HG03066 (cell line): ENCODE measurements at regions not wholly inside any gene's neighbourhood (a gene's known extent, or its start where the extent isn't known, plus 50 kb on each side); places are given as distances from the start of the nearest gene placed in this dataset.
"Not testable (repeated sequence)": the region's sequence is repeated elsewhere in the genome, so short reads cannot be mapped to it uniquely, and the experiment has no call there.

Source experiments
- ATAC-seq: cut with Tn5 transposase; IDR thresholded peaks from one replicate; pipeline ENCODE4 v1.9.1; 2021; ENCODE audit warnings: low read depth; ENCODE audit not compliant: unreplicated experiment

DNA sequence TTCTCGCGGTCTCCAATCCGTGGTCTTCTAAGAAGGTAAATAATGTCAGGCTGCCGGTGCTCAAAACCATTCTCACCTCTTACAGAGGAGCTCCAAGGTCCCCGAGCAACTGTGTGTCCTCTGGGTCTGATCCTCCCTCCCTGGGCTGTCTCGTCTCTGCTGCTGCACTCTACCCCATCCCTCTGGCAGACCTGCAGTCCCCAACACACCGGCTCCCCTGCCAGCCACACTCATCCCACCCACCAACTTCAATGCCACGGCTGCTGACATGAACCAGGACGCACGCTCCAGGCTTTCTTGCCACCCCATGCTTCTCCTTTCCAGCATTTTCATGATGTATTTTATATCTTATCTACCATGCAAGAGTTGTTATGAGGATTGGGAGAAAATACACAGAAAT is 559.5 kb upstream of the SALL3 start:
- no peak for ATAC-seq

DNA sequence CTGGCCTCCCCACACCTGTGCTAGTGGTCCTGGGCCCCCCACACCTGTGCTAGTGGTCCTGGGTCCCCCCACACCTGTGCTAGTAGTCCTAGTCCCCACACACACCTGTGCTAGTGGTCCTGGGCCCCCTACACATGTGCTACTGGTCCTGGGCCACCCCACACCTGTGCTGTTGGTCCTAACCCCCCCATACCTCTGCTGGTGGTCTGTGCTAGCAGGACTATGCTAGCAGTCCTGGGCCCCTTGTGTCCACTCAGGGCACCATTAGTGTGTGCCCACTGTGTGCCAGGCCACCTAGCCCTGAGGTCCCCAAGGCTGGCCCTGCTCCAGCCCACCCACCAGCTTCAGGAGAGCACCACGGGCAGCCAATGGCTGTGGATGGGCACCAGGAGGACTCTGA is 558.2 kb upstream of the SALL3 start:
- no peak for ATAC-seq

DNA sequence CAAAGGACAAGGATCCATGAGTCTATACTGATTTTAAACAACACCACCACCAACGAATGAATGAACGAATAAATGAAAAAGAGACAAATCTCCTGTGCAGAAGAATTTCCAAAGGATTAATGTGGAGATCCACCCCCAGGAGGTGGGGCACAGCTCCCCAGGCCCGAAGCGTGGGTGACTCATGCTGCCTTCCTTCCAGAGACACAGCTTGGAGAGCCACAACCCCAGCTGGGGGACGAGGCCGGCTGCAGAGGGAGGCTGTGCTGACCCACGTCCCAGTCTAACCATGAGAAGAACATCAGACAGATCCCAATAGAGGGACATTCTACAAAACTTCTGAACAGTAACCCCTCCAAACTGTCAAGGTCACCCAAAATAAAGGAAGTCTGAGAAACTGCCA is 557.3 kb upstream of the SALL3 start:
- ATAC-seq, result no peak

DNA sequence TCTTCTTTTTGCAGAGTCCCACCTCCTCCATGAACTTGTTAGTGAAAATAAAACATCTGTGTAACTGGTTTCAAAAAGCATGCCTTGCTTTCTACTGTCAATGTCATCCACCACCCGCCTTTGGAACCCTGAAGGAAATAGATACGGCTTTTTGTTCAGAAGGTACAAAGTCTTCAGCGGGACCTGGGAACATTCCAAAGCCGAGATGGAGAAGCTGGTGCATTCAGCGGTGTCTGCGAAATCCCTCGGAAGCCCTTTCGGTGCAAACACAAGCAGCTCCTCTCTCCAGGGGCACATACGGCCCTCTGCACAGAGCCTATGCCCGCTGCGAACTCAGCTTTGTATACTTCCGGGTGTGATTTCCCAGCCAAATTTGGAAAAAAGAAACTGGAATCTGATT is 555.8 kb upstream of the SALL3 start:
- no peak for ATAC-seq

DNA sequence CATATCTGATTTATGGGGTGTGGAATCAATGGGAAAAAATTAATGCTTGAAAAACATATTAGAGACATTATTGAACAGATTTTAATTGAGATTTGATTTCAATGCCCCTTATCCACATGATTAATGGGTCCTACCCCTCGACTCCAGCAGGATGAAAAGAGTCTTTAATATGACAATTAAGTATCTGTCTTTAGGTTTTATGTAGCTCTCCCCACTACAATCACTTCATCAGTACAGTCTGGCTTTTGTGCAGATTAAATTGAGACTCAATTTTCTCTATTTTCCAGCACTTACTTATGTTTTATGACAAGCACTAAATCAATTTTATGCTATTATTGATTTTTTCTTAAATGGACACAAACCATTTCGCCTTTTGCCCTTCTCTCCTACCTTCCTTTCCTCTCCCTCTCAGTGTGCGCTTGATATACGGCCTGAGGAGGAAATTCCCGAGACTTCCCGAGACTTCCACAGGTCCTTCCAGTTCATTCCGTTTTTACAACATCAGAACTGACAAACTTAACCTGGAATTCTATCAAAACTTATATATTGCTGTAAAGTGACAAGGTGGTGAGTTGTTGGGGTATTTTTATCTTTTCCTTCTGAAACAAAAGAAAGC is 555.1 kb upstream of the SALL3 start:
- no peak for ATAC-seq

DNA sequence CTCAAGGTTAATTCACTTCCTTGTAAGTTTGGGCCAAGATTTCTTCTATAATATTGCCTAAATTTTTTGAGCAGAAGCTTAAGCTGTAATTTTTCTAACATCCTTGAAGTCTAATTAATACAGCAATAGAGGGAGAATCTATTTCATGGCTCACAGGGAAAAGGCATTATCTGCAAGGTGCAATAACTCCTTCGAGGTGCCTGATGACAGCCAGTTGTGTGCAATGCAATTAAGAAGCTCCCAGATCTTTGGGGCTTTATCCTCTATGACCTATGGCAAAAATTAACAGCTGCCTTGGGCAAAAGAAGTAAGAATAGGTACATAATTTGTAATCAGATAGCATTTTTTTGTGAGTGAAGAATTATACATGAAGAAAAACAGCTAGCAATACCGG is 554.6 kb upstream of the SALL3 start:
- no peak for ATAC-seq

DNA sequence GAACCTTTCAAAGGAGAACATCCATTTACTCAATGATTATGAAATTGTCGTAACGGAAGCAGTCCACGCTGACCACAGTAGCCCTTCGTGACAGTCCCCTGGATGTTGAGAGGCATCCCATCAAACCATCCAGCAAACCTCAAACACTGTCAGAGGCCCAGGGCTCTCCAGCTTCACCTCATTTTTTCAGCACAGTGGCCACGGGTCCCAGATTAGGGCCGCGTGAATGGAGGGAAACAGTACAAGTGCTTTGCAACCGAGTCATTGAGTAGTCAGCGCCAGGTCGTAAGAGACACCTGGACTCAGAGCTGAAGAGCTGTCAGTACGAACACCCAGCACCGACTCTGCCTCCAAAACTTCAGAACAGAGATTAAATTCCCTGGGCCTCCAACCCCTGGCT is 552.5 kb upstream of the SALL3 start:
- no peak for ATAC-seq

DNA sequence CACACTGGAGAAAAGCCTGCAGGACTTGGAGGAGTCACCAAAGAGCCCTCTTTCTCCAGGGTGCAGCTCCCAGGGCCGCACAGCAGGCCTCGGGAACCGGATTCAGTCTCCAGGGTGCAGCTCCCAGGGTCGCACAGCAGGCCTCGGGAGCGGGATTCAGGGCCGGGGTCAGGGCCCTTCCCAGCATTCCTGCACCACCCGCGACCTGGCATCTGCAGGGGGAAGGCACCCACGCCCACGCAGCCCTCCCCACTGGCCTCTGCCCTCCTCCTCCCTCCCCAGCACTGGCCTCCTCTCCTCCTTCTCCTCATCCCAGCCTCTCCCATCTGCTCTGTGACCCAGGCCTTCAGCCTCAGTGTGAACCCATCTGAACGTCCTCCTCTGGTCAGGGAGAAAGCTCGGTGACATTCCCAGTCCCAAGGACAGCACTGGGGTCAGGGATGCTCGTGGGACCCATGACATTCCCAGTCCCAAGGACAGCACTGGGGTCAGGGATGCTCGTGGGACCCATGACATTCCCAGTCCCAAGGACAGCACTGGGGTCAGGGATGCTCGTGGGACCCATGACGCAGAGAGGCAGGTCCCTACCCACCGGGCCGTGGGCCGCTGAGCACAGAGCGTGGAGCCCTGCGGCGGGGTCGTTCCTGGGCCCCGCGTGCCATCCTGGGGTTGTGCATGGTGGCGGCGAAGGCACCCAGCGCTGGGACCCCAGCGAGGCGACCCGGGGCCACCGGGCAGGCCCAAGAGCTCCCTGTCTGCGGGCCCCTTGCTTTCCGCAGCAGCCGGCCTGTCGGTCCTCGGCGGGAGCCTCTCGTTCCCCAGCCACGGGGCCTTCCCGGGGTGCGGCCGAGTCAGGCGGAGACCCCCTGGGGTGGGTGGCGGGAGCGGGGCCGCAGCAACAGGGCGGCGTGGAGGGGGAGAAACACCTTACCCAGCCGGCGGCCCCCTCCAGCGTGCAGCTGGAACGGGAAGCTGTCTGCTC is 550.2 kb upstream of the SALL3 start:
- ATAC-seq, result no peak

DNA sequence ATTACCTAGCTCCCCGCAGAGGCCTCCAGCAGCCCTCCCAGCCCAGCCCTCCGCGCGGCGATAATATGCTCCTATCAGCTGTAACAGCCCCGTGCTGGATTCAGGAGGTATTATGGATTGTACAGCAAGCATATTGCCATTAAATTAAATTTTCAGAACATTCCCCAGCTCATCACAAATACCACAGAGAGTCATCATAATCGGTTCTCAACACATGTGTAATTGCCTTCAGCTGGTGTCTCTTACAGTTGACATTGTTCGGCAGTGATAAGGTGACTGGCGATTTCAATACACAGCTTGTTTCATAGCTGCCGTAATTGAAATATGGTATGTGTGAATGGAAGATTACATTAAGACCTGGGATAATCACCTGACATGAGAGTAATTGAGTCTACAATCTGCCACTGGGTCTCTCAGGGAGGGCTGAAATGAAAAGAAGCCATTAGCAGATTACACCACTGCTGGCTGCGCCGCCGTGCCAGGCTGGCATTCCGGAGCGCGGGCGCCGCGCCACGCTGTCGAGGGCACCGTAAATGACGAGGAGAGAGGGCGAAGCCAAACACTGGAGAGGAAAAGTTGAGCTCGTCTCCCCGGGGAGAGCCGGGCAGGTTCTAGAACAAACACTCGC is 549.4 kb upstream of the SALL3 start:
- no peak for ATAC-seq

DNA sequence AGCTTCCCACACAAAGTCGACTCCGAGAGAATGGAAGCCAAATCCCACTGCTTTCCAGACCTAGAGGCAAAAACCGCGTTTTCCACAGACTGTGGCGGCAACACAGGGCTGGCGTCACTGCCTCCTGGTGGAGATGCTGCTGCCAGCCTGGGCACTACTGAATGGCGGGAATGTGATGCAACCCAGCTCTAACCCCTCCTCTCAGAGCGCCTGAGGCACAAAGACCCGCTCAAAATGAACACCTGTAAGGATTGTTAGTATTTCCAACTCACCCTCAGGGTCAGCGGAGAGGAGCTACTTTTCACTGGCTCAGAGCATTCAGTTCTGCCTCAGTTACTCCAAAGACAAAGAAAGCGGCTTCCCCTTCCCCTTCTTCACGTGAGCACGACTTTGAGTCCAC is 548.0 kb upstream of the SALL3 start:
- ATAC-seq, result no peak

DNA sequence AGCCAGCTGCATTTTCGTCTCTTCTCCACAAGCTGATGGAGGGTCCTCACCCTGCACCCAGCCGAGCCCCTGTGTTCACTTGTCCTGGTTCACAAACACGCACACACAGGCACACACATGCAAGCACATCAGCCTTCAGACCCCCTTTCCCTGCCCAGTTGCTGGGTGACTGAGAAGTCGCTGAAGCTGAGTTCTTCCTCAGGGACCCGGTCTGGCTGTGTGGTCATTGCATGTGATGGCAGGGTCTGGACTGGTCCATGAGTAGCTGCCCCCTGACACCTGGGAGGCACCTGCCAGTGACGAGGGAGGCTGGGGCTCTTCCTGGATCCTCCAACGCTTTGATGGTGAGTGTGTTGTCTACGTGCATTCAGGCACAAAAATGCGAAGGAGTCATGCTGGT is 546.1 kb upstream of the SALL3 start:
- ATAC-seq, result no peak

DNA sequence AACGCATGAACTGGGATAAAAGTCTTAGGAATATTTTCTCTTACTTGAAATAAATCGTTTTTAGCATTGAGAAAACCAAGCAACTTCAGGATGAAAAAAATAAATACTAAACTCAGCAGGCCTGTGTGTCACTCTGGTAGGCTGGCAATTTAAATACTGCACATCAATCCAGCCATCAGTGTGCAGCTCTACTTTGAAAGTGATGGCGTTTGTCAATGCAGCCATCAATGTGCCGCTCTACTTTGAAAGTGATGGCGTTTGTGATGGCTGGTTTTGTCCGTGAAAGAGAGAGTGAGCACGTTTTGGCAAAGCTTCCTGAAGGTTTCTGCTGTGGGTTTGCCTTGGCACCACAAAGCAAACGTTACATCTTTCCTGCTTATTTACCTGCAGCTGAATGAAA is 543.5 kb upstream of the SALL3 start:
- ATAC-seq, result no peak

DNA sequence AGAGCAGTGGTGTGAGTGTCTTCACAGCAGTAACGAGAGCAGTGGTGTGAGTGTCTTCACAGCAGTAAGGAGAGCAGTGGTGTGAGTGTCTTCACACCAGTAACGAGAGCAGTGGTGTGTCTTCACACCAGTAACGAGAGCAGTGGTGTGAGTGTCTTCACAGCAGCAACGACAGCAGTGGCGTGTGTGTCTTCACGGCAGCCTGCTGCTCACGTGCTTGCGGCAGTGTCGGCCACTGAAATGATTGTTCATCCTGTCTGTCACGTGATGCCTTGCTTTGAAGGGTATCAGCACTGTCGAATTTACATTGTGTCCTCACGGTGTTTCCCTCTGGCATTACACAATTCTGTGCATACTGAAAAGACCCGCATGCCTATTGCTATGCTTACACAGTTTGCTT is 541.4 kb upstream of the SALL3 start:
- not testable (repeated sequence) for ATAC-seq

DNA sequence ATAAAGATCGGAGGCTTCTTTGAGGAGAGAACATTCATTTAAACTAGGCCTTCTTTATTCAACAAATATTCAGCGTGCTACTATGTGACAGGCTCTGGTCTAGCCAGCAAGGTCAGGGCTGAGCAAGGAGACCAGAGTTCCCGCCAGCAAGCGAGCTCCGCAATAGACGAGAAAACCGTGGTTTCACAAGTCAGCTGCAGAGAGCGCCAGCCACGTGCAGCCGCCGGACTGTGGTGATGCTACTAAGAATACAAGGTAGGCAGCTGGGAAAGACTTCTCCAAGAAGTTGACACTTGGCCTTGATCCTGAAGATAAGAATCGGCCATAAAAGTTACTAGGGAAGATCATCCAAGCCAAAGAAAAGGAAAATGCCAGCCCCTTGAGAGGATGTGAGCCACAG is 533.7 kb upstream of the SALL3 start:
- no peak for ATAC-seq

DNA sequence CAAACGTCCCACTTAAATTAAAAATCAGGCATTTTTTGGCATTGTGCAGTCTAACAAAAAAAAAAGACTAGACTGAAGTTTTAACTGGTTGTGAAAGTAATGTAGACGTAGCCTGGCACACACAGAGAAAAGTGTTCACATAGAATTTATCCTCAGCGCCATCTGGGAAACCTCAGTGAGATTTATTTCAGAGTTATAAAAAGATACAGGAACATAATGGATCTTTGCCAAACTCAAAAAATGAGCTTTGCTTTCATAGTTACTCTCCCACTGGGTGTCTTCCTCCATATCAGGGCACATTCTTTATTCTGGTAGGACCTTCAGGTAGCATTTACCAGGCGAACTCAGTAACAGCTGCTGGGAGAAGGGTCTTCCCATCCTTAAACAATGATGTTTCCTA is 532.4 kb upstream of the SALL3 start:
- ATAC-seq, result no peak

DNA sequence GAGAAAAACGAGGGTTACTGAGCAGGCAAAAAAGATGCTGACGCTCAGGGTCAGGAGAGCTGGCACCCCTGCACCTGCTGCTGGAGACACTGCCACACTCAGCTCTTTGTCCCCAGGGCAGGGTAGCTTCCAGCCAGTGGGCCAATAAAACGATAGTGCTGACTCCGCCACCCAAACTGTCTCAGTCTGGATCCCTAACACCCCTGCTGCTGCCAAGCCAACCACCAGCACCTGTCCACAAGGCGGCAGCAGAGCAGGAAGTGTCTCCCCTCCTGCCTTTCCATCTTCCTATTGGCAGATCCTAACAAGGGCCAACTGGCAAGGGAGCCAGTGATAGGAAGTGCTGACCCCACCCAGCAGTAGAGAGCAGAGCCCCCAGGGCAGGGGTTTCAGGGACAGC is 531.5 kb upstream of the SALL3 start:
- no peak for ATAC-seq

DNA sequence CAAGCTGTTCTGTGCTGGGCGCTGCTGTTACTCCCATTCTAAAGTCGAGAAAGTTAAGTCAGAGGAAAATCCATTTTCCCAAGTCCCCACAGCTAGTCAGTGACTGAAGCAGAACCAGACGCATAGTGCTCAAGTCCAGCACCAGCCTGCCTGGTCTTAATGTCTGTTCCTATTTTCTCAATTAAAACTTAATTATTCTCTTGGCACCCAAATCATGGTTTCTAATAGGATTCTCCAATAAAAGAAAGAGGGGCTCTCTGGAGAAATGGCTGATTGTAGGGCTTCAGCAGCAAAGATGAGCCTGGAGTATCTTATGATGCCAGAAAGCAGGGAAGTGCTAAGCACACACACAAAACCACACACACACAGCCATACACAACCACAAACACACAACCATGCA is 531.0 kb upstream of the SALL3 start:
- ATAC-seq, result no peak

DNA sequence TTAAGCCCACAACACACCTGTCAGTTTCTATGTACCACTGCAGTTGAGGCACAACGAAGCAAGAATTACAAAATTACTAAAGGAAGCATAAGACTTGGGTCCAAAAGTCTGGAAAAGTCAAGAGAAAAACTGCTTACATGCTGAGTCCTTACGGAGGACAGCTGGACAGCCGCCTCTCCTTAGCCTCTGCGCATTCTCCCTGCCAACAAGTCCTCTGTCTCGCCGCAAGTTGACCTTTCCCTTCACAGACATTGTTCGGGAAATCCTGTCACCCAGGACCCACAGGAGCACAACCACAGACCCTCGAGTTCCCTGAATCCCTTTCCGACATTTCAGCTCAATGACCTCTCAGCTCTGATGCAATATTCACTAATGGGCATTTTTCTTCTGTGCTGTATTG is 525.4 kb upstream of the SALL3 start:
- ATAC-seq, result no peak

DNA sequence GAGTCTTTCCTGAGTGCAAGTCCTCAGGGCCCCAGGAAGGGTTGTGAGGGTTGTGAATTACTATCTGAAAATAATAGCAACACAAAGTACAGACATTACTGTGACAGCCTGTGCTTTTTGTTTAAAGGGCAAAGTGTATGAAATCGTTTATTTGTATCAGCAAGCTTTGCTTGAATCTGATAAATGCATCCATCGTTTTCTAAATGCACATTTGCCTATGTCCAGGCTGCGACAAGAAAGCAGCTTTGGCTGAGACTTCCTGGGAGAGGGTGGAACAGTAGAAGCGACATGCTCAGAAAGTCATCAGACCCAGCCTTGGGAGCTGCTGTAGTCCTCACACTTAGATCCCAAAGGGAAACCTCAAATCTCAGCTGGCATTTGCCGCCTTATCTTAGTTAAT is 524.2 kb upstream of the SALL3 start:
- ATAC-seq, result no peak

DNA sequence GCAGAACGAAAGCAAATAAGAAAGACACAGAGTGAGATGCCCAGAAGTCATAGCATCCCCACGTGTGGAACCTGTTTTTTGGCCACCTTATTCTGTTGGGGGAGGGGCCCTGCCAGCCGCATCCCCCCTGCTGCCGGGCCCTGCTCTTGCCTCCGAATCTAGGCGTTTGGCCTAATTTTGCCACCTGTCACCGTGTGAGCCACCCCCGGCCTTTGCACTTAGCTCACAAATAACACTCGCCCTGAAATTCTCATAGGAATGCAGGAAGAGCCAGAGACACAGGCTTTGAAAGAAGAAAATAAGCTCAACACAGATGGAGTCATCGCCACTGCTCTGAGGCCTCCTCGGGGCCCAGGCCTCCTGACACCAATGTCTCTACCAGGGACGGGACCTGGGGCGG is 522.6 kb upstream of the SALL3 start:
- ATAC-seq, result no peak

DNA sequence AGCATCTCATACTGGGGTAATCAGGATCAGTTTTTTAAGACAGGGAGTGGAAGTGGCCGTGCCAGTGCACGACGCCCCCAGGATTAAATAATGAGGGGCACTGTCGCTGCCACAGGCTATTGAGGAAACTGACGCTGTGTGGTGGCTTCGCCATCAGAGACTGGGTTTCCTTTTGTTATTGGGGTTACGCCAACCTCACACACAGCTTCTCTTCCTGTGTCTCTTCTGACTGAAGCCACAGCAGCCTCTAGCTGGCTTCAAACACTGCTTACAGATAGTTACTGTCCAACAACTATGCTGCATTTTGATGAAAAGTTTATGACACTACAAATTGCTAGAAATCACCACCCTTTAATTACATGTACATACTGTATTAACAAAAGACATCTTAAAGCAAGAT is 521.9 kb upstream of the SALL3 start:
- no peak for ATAC-seq

DNA sequence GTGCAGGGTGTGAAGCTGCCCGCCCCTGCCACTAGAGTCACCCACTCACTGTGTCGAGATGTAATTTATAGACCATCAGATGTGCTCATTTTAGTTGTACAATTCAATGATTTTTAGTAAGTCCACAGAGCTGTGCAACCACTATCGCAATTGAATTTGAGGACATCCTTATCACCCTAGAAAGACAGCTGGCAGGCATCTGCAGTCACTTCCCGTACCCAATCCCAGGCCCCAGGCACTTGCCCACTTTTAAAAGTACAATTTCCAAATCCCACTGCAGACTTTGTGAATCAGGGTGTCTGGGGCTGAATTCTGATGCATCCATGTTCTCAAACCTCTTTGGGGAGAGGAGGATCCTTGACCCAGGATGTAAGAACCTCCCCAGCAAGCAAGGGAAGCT is 521.3 kb upstream of the SALL3 start:
- no peak for ATAC-seq
